ENCODE measurements at regions not wholly inside any gene's neighbourhood (a gene's known extent, or its start where the extent isn't known, plus 50 kb on each side); places are given as distances from the start of the nearest gene placed in this dataset.
A peak's percentile ranks its signal among the peaks of the same experiment; 100 is the strongest.
"Not testable (repeated sequence)": the region's sequence is repeated elsewhere in the genome, so short reads cannot be mapped to it uniquely, and the experiment has no call there.

DNA sequence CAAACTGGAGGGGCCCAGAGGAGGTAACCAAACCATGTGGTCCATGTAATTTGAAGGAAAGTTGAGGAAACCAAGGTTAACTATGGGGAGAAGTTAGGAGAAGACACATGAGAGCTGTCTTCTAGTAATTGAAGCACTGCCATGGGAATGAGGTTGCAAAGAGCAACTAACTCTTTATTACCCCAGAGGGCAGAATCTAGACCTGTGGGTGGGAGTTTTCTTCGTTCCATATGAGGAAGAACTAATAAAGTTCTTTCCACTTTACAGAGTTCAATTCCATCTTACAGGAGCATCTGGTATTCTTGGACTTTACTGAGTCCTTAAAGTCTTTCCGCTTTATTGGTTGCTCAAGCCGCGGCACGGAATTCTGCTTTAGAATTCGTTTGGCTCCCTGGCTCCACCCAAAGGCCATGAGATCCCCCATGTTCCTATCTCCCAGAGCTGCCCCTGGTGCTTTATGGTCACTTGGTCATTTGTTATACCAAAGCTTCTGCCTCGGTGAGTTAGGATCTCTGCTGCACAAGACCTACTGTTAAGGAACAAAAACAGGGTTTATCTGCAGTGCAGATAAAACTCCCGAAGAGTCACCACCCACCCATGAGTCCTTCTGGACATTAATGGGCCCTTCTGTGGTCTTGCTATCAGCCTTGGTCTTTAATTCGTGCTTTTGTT lies 89.5 kb upstream of the UMPS start:
- no peak for DNase-seq (ENCODE audit: low read depth in 2 of 3, low spot score in 2 of 3)

DNA sequence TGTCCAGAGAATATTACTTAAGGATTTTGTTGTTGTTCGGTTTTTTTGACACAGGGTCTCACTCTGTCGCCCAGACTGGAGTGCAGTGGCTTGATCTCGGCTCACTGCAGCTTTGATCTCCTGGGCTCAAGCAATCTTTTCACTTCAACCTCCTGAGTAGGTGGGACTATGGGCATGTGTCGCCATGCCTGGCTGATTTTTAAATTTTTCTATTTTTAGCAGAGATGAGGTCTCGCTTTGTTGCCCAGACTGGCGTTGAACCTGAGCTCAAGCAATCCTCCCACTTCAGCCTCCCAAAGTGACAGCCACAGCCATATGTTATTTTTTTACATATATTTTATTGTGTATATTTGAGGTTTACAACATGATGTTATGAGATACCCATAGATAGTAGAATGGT lies 86.8 kb upstream of the UMPS start:
- DNase-seq (ENCODE audit: low read depth in 2 of 3, low spot score in 2 of 3) = no peak

DNA sequence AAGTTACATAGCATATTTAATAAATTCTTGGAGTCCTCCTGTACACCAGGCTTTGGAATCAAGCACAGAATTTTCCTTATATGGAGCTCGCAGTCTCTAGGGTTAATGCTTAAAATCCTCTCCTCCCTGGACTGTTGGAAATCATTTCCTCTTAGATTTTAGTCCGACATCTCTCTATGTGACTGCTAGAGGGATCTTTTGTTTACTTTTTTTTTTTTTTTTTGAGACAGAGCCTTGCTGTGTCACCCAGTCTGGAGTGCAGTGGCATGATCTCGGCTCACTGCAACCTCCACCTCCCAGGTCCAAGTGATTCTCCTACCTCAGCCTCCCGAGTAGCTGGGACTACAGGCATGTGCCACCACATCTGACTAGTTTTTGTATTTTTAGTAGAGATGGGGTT lies 84.1 kb upstream of the UMPS start:
- not testable (repeated sequence) for DNase-seq (ENCODE audit: low read depth in 2 of 3, low spot score in 2 of 3)

DNA sequence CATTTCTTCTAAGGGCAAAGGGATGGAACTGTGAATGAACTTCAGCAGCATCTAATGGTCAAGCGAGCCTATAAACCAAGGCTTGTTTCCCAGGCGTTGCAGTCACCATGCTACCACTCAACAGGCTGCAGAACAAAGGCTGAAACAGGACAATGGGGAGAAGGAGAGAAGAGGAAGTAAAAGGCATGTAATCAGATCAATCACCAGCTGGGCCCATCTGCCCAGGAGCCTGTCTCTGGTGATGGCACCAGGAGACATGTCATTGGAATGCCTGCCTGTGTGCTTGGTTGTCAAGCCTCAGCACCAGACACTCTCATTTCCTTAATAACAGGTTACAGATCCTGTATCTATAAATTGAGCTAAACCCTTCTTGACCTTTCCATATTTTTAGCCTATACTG lies 81.7 kb upstream of the UMPS start:
- no peak for DNase-seq (ENCODE audit: low read depth in 2 of 3, low spot score in 2 of 3)

DNA sequence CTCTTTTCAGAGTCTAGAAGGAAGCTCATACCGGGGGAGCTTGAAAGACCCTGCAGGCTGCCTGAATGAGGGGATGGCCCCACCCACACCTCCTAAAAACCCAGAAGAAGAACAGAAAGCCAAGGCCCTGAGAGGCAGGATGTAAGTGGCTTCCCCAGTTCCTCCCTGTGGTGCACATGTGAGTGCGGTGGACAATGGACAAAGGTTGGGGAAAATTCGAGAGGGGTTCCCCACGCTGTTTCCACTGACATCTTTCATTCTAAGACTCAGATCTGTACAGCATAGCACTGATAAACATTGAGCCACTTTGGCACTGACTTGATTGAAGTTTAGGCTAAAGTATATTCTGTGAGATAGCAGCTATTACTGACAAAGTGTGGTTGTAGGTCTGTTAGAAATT lies 79.5 kb upstream of the UMPS start:
- DNase-seq (ENCODE audit: low read depth in 2 of 3, low spot score in 2 of 3) = peak in 1 of 3 donors; percentile 48

DNA sequence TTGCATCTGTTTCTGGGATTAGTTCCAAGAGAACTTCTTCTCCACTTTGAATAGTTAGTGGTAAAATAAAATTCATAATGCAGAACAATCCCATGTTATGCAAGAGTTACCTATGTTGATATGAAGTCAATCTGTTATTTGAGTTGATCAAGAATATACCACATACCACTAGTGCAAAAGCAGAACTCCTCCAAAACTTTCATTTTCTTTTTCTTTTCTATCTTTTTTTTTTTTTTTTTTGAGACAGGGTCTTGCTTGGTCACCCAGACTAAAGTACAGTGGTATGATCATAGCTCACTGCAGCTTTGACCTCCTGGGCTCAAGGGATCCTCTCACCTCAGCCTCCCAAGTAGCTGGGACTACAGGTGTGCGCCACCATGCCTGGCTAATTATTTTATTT lies 78.8 kb upstream of the UMPS start:
- DNase-seq (ENCODE audit: low read depth in 2 of 3, low spot score in 2 of 3) = peak in 1 of 3 donors; percentile 51

DNA sequence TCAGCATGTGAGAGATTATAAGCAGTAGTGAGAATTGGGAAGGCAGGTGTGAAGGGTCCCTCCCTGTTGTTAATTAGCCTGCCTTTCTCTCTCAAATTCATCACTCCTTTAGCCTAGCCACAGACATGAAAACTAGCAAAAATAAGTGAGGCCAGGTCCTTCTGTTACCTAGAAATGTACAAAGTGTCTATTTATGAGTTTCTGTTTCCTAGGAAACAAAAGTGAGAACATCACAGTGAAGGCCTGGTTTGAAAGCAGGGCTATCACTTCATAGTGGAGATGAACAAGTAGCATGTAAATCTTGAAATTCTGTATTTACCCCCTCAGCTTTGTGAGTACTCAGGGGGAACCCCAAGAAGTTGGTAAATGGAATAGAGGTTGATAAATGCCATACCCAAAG lies 78.2 kb upstream of the UMPS start:
- peak in 1 of 3 donors; percentile 45 for DNase-seq (ENCODE audit: low read depth in 2 of 3, low spot score in 2 of 3)

DNA sequence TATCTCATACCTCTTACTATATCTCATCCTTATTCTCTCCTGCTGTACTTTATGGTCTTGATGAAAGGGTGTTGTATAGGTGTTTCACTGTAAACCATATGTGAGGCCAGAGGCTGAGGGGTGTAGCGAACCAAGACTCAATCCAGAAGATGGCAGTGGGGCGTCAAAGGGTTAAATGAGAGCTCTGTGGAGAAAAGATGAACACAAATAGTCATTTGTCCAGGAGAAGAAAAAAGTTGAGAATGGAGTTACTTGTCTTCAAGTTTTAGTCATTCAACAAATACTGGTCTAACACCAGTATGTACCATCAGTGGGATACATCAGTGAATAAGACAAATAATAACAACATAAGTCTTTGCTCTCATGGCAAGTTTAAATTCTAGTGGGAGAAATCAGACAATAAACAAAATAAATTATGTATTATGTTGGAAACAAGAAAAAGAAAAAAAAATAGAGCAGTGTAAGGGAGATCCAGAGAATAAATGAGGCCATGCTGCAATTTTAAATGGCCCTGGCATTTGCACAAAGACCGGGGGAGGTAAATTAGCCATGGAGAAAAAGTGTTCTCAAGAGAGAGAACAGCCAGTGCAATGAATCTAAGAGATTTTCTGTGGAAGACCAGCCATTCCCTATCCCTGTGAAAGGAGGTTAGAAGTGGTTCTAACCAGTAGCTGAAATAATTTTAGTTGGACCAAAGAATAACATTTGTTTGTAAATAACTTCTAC lies 77.0 kb upstream of the UMPS start:
- DNase-seq (ENCODE audit: low read depth in 2 of 3, low spot score in 2 of 3) = no peak

DNA sequence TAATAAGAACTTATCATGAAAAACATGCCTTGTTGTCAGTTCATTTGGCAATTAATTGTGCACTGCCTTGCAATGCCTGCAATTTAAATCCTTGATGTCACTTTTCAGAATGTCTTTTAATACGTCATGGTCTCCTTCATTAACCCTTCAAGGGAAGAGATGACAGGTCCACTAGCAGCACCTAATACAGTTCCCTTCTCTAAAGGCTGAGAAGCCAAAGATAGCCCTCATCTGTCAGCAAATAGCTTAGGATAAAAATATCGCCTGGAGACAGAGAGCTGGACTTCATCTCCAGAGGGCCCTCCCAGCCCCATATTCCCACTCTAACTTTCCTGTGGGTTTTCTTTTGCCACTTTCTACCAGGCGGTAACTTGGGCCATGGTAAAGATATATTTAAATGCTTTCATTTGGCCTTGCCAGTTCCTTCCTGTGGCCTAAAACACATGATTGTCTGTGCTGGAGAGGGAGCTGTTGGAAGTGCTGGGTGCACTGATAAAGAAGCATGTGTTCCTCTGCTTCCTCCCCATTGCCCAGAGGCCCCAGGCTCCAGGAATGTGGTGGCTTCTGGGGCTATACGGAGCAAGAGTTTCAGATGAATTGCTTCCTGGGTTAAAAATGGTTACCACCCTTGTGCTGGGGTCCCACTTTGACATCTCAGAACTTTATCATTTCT lies 76.3 kb upstream of the UMPS start:
- DNase-seq (ENCODE audit: low read depth in 2 of 3, low spot score in 2 of 3) = peak in 2 of 3 donors; percentile 48 to 80

DNA sequence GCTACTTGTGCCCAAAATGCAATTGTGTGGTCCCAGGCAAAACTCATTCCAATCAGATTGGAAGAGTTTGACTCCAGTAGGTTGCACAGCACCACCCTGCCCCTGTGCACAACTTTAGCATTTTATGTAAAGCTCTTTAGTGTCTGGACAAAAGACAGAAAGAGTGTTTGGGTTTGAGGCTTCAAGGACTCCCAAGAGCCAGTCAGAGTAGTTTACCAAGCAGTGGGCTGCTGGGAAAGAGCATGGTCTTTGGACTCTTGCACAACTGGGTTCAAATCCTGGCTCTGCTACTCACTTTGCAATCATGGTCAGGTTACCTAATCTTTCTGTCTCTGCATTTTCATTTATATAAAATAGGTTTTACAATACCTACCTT lies 75.8 kb upstream of the UMPS start:
- no peak for DNase-seq (ENCODE audit: low read depth in 2 of 3, low spot score in 2 of 3)

DNA sequence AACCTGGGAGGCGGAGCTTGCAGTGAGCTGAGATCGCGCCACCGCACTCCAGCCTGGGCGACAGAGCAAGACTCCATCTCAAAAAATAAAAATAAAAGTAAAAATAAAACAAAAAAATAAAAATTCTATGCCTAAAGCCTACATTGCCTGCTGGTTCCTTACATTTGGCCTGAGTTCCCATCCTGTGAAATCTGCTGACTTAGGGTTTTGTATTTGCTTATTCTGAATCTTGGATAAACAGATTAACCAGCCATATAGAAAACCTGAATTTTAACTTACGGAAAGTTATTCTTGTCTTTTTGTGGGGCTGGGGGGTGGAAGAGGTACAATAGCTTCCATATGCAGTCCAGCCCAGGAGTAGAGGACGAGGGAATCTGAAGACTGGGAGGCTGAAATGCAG lies 73.7 kb upstream of the UMPS start:
- DNase-seq (ENCODE audit: low read depth in 2 of 3, low spot score in 2 of 3) = no peak

DNA sequence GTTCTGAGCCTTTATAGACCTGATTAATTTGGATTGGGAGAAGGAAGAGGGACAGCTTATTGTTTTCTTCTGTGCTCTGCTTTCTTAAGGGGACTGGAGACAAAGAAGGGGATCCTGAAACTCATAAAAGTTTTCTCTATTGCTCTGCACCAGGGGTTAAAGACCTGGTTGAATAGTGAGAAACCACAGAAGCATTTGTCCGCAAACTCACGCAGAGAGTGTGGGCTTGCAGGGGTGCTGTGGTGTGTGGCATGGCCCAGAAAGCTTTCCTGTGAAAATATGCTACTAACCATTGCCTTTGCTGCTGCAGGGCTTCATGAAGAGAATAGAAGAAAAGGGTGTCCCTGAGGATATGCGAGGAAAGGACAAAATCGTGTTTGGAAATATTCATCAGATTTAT lies 73.1 kb upstream of the UMPS start:
- no peak for DNase-seq (ENCODE audit: low read depth in 2 of 3, low spot score in 2 of 3)

DNA sequence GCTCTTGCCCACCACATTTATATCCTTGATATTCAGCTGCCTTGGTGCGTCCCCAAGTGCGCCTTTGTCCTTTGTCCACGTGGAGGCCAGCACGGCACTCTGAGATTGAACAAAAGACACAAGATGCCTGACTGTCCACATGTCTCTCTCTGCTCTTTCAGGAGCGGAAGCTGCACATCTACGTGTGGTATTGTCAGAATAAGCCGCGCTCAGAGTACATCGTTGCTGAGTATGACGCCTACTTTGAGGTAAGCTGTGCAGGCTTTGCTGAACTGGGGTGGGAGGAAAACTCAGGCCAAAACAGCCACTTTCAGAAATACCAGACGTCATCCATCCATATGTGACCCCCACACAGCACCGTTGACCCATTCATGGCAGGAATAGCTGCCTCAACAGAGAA lies 72.0 kb upstream of the UMPS start:
- DNase-seq (ENCODE audit: low read depth in 2 of 3, low spot score in 2 of 3) = no peak

DNA sequence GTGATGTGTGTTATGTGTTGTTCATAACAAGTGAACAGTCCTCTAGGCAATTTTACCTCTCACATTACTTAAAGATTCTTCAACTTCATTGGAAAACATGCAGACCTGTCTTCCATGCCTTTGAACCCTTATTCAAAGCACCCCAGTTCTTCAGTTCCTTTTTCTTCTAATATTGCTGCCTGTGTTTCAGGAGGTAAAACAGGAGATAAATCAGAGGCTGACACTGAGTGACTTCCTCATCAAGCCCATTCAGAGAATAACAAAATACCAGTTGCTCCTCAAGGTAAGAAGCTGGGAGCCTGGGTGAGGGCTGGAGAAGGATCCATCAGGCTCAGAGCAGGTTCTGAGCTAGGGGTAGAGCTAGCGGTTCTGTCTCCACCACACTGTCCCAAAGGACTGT lies 71.1 kb upstream of the UMPS start:
- peak in 1 of 3 donors; percentile 39 for DNase-seq (ENCODE audit: low read depth in 2 of 3, low spot score in 2 of 3)

DNA sequence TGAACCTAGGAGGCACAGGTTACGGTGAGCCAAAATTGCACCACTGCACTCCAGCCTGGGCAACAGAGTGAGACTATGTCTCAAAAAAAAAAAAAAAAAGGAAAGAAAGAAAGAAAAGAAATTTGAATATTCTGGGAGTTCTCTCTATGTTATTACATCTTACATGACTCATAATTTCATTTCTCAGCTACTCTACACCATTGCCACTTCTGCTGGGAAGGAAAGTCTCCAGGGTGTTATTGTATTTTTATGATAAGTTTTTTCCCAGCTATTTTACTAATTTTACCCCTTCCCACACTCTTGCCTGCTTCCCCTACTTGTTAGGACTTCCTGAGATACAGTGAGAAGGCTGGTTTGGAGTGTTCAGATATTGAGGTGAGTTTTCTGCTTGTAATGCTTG lies 69.7 kb upstream of the UMPS start:
- DNase-seq (ENCODE audit: low read depth in 2 of 3, low spot score in 2 of 3) = no peak

DNA sequence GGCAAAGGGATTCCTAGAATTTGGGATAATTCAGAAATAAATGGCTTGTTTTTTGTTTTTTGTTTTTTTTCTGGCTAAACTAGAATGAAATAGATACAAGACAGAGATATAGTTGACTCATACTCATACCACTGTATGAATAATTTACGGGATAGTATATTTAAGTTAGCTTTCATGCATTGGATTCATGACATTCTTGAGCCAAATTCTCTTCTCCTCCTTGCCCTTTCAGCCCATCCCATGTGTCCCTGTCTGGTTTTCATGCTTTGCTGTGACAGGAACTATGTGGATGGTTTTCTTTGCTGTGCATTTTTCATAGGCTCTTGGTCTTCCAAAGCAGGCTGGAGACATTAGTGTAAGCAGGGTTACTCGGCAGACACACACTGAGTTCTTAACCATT lies 66.6 kb upstream of the UMPS start:
- DNase-seq (ENCODE audit: low read depth in 2 of 3, low spot score in 2 of 3) = no peak

DNA sequence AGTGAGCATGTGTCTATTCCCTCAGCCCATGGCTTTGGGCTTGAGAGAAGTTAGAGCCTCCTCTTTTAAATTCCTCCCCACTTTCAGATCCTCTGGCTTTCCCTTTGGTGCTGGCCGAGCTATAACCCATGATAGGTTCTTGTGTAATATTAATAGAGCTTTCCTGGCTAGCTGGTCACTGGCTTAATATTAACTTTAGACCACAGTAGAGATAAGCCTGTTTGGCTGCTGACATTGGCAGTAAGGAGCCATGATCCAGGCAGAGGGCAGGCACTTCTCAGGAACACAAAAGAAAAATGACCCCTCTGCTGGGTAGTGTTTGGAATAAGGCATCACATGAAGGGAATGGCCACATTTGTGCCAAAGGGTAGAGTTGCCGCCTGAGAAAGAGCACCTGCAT lies 65.4 kb upstream of the UMPS start:
- DNase-seq (ENCODE audit: low read depth in 2 of 3, low spot score in 2 of 3) = no peak

DNA sequence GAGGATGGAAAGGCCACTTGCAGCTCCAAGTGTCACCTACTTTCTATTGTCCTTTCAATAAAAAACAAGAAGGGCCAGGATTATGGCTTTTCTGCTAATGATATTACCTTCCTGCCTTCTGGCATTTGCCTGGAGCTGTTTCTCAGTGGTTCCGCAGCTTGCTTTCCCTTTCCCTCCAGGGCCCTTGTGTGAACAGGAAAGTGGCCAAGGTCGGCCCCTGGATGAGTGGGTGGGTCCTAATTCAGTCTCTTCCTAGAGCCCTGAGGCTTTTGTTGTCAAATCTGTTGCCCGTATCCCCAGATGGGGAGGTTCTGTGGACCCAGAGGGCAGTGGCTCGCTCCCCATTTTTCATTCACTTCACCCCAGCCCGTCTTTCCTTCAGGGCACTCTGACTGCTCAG lies 64.2 kb upstream of the UMPS start:
- DNase-seq (ENCODE audit: low read depth in 2 of 3, low spot score in 2 of 3) = no peak

DNA sequence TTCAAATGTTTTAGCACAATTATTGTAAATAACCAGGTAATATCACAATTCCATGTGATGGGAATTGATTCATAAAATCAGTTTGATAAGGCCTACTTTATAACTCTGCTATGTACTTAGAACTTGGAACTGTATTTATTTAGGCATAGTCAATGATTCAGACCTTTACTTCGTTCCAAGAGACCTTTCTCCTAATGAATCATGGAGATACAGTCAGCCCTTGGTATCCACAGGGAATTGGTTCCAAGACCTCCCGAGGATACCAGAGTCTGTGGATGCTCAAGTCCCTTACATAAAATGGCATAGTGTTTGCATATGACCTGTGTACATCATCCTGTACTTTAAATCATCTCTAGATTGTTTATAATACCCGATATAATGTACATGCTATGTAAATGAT lies 60.8 kb upstream of the UMPS start:
- no peak for DNase-seq (ENCODE audit: low read depth in 2 of 3, low spot score in 2 of 3)

DNA sequence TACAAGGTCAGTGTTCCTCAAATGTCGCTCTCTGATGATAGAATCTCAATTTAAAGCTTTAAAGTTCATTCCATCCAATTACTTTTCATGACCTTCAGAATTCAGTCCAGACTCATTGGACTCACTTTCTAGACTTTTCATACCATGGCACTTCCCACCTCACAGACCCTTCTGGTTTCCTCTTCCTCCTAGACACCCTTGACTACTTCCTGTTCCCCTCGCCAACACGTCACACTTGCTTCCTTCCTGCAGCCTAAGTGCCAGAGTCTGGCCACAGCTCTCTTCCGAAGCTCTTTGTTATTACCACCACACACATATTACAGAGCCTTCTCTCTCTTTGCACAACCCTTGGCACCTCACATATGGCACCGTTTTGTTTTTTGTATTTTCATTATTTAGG lies 59.1 kb upstream of the UMPS start:
- peak in 1 of 3 donors; percentile 39 for DNase-seq (ENCODE audit: low read depth in 2 of 3, low spot score in 2 of 3)

DNA sequence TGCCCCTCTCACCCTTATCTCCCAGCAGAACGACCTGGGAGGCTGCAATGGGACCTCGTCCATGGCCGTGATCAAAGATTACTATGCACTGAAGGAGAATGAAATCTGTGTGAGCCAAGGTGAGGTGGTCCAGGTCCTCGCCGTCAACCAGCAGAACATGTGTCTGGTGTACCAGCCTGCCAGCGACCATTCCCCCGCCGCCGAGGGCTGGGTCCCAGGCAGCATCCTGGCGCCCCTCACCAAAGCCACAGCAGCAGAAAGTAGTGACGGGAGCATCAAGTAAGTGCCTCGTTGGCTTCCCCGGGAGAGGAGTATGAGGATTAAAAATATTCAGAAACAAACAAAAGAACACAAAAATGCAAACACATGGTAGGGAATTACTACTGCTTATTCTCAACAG lies 55.9 kb upstream of the UMPS start:
- DNase-seq (ENCODE audit: low read depth in 2 of 3, low spot score in 2 of 3) = no peak

DNA sequence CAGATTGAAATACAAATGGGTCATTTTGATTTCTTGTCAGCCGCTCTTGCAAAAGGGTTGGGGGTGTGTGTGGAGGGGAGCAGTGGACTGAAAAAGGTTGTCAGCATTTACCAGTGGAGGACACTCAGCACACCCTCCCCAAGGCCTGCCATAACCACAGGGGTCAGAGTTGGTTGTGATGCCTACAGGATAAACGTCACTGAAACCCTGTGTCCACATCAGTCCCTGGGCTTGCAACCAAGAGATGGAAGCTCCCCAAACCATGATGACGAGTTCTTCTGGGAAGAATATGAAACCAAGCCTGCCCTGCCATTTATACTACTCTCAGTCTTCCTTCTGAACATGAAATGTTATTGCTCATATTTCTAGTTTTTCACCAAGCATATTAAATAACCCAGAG lies 54.0 kb upstream of the UMPS start:
- DNase-seq (ENCODE audit: low read depth in 2 of 3, low spot score in 2 of 3) = no peak

Data from hematopoietic multipotent progenitor cell (in vitro differentiated cells).